IMR-90 (cell line): ENCODE measurements at regions not wholly inside any gene's neighbourhood (a gene's known extent, or its start where the extent isn't known, plus 50 kb on each side); places are given as distances from the start of the nearest gene placed in this dataset.

Source experiments
- CEBPB ChIP-seq: IDR thresholded peaks from 2 replicates; pipeline ENCODE4 v1.6.1; 2012; ENCODE audit warnings: low read depth, low read length, improper control_type of control experiment
- CHD1 ChIP-seq: IDR thresholded peaks from 2 replicates; pipeline ENCODE4 v1.6.1; 2012; ENCODE audit warnings: low read depth, low read length, improper control_type of control experiment
- CTCF ChIP-seq: conservative IDR thresholded peaks from 2 replicates; pipeline ENCODE4 v1.5.1; 2012; ENCODE audit warnings: mild to moderate bottlenecking, low read depth, low read length, improper control_type of control experiment
- MAZ ChIP-seq: IDR thresholded peaks from 2 replicates; pipeline ENCODE4 v1.6.1; 2012; ENCODE audit warnings: low read depth, mild to moderate bottlenecking, low read length, improper control_type of control experiment, moderate library complexity, borderline replicate concordance
- MXI1 ChIP-seq: IDR thresholded peaks from 2 replicates; pipeline ENCODE4 v1.6.1; 2012; ENCODE audit warnings: low read depth, mild to moderate bottlenecking, low read length, moderate library complexity, borderline replicate concordance
- POLR2A ChIP-seq: IDR thresholded peaks from 2 replicates; pipeline ENCODE4 v1.6.1; 2012; ENCODE audit warnings: mild to moderate bottlenecking, low read depth, low read length
- RAD21 ChIP-seq: IDR thresholded peaks from 2 replicates; pipeline ENCODE4 v1.6.1; 2012; ENCODE audit warnings: low read length, improper control_type of control experiment
- RFX5 ChIP-seq: IDR thresholded peaks from 2 replicates; pipeline ENCODE4 v1.8.0; 2012; ENCODE audit warnings: low read depth, mild to moderate bottlenecking, low read length, moderate library complexity
- USF2 ChIP-seq: fragments of 150-350 bp; IDR thresholded peaks from 2 replicates; pipeline ENCODE4 v1.6.1; 2017; ENCODE audit warnings: mild to moderate bottlenecking, antibody characterized with exemption, low read length, low read depth

GRCh38 chr3:28859897-28860296 lies 421.0 kb upstream of the RBMS3 start:
- TF ChIP-seq RAD21 (no peak), CTCF (no peak), USF2 (no peak), POLR2A (no peak), MXI1 (no peak), MAZ (no peak), CHD1 (no peak), RFX5 (no peak), CEBPB (no peak)
